ENCODE measurements at regions not wholly inside any gene's neighbourhood (a gene's known extent, or its start where the extent isn't known, plus 50 kb on each side); places are given as distances from the start of the nearest gene placed in this dataset.

DNA sequence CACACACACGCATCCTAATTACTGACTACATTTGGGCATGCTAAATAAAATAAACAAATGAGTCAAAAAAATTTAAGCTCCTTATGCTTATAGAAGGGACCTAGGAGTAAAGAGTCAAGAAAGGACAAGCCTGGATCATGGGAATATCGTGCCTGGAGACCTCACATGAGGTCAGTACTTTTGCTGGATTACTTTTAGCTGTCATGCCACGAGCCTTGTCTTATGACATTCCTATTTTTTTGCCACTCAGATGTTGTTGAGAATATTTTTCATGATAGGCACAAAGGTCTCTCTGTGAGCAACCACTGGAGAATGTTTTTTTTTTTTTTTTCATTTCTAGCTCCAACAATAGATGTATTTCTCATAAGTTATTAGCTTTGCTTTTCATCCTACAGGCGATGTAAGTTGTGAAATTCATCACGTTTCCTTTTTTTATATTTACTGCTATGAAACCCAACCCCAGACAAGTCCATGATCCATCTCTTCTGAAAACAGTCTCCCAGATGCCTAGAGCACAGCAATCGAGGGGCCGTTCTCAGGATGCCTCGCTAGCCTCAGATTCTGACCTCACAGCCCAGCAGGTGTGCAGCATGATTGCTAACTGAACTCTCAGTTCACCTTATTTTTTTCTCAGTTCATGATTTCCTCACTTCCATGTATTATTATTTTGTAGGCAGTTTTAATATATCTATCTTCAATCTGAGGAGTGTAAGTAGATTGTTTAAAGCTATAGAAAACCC lies 464.5 kb downstream of the IRS1 start:
- no peak for TF ChIP-seq EZH2 (IDR thresholded peaks at IDR 0.05; ENCODE audit: insufficient read depth, poor library complexity, severe bottlenecking)
- no peak for TF ChIP-seq EZH2phosphoT487 (IDR thresholded peaks at IDR 0.05; ENCODE audit: insufficient read depth, low read depth)

Measured in GM23248 (cell line).